Lower leg skin (tissue), 3 donors: ENCODE measurements at regions not wholly inside any gene's neighbourhood (a gene's known extent, or its start where the extent isn't known, plus 50 kb on each side); places are given as distances from the start of the nearest gene placed in this dataset.

Source experiments
- POLR2A ChIP-seq, 2 donors: fragments of 450-650 bp; IDR thresholded peaks; one replicate each; pipeline ENCODE4 v1.6.1; 2016 to 2017; ENCODE audit warnings: antibody characterized with exemption in 2 of 2, mild to moderate bottlenecking in 1 of 2, moderate library complexity in 1 of 2
- TF ChIP-seq, protein P1 (sequence below), 3 donors: fragments of 450-650 bp; IDR thresholded peaks; one replicate each; pipeline ENCODE4 v1.5.1; 2016; ENCODE audit warnings: antibody characterized with exemption in 3 of 3, mild to moderate bottlenecking in 3 of 3, moderate library complexity in 2 of 3

DNA sequence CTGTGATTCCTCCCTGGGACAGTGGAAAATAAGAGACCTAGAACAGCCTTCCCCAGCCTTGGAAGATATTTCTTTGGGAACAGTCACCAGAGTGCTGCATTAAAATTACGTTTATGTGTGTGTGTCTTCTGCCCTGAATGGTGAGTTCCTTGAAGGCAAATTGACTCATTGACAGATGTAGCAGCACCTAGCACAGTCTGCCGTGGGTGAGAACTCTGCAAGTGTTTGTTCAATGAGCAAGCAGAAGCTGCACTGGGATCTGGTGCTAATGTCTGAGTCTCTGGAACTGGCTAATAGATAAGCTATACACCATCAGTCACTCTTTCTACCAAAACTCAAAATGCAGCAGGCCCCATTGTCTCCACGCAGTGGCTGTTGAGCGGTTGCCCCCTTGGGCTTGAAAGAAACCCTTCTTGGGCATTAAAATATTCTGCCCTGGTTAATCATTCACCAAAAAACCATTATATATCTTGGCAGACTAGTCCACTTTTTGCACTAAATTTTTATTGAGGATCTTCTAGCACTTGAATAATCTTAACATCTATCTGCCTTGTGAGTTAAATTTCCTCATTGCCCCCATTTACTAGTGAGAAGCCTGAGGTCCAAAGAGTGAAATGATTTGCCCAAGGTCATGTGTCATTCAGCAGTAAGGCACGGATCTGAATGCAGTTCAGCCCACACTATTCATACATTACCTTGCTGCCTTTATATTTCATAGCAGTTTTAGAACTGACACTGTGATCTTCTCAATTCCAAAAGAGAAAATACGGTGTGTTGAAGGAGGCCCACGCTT lies 87.8 kb upstream of the GALNT18 start:
- TF ChIP-seq, protein P1, sequence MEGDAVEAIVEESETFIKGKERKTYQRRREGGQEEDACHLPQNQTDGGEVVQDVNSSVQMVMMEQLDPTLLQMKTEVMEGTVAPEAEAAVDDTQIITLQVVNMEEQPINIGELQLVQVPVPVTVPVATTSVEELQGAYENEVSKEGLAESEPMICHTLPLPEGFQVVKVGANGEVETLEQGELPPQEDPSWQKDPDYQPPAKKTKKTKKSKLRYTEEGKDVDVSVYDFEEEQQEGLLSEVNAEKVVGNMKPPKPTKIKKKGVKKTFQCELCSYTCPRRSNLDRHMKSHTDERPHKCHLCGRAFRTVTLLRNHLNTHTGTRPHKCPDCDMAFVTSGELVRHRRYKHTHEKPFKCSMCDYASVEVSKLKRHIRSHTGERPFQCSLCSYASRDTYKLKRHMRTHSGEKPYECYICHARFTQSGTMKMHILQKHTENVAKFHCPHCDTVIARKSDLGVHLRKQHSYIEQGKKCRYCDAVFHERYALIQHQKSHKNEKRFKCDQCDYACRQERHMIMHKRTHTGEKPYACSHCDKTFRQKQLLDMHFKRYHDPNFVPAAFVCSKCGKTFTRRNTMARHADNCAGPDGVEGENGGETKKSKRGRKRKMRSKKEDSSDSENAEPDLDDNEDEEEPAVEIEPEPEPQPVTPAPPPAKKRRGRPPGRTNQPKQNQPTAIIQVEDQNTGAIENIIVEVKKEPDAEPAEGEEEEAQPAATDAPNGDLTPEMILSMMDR (IDR thresholded peaks at IDR 0.05), result no peak
- TF ChIP-seq POLR2A (IDR thresholded peaks at IDR 0.05), result no peak
